ENCODE measurements at regions not wholly inside any gene's neighbourhood (a gene's known extent, or its start where the extent isn't known, plus 50 kb on each side); places are given as distances from the start of the nearest gene placed in this dataset.

DNA sequence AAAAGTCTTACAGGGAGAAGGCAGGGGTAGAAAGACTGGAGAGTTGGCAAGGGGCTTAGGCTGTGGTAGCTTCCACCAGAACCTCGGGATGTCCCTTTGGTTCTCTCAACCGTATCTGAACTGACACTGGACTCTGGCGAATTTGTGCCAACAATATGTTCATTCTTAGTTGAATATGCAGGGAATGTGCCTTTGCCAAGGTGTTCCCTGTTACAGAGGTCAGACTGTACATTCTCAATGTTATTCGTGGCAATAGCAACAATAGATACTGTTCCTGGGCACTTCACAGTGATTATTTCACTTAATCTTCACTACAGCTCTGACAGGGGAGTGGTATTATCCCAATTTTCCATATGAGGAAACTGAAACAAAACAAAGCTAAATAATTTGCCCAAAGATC lies 51.5 kb upstream of the RAB3GAP2 start:
- no peak for TF ChIP-seq EZH2 (IDR thresholded peaks at IDR 0.05; ENCODE audit: low read length, unreplicated experiment)
- TF ChIP-seq, protein P1, sequence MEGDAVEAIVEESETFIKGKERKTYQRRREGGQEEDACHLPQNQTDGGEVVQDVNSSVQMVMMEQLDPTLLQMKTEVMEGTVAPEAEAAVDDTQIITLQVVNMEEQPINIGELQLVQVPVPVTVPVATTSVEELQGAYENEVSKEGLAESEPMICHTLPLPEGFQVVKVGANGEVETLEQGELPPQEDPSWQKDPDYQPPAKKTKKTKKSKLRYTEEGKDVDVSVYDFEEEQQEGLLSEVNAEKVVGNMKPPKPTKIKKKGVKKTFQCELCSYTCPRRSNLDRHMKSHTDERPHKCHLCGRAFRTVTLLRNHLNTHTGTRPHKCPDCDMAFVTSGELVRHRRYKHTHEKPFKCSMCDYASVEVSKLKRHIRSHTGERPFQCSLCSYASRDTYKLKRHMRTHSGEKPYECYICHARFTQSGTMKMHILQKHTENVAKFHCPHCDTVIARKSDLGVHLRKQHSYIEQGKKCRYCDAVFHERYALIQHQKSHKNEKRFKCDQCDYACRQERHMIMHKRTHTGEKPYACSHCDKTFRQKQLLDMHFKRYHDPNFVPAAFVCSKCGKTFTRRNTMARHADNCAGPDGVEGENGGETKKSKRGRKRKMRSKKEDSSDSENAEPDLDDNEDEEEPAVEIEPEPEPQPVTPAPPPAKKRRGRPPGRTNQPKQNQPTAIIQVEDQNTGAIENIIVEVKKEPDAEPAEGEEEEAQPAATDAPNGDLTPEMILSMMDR (conservative IDR thresholded peaks at IDR 0.05; ENCODE audit: low read depth, low read length) = no peak
- TF ChIP-seq EZH2phosphoT487 (IDR thresholded peaks at IDR 0.05; ENCODE audit: borderline replicate concordance, low read length) = no peak
